Peyer's patch (tissue), 4 donors: ENCODE measurements at regions not wholly inside any gene's neighbourhood (a gene's known extent, or its start where the extent isn't known, plus 50 kb on each side); places are given as distances from the start of the nearest gene placed in this dataset.

Experiments
- CTCF ChIP-seq, 6 experiments: fragments of 450-650 bp in 4 of 6; fragments of 200-600 bp in 2 of 6; sonication (generic) in 1 of 6; IDR thresholded peaks; one replicate each; pipeline ENCODE4 v1.5.1; 2017 to 2019; ENCODE audit warnings: antibody characterized with exemption in 6 of 6, mild to moderate bottlenecking in 3 of 6, moderate library complexity in 1 of 6
- POLR2A ChIP-seq, 2 donors: fragments of 450-650 bp; IDR thresholded peaks; one replicate each; pipeline ENCODE4 v1.5.1; 2017; ENCODE audit warnings: antibody characterized with exemption in 2 of 2, mild to moderate bottlenecking in 2 of 2, moderate library complexity in 2 of 2

DNA sequence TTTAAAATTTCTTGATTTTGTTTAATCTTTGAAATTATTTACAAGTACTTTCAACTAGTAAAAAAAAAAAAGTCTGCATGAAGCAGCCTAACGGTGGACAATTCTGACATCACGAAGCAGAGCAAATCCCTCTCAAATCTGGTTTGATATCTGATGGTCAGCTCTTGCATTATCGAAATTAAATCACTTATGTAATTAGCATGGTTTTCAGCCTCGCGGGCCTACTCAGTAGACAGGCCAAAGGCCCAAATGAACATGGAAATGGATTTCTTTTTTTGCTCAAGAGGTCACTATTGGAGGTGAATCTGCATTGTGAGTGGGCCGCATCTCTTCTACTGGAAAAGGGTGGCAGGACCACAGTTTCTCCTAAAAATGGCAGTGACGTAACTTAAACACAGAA is 209.8 kb downstream of the NR2F2 start:
- TF ChIP-seq CTCF (IDR thresholded peaks at IDR 0.05) (no peak), POLR2A (IDR thresholded peaks at IDR 0.05) (no peak)
